ENCODE measurements at regions not wholly inside any gene's neighbourhood (a gene's known extent, or its start where the extent isn't known, plus 50 kb on each side); places are given as distances from the start of the nearest gene placed in this dataset.

DNA sequence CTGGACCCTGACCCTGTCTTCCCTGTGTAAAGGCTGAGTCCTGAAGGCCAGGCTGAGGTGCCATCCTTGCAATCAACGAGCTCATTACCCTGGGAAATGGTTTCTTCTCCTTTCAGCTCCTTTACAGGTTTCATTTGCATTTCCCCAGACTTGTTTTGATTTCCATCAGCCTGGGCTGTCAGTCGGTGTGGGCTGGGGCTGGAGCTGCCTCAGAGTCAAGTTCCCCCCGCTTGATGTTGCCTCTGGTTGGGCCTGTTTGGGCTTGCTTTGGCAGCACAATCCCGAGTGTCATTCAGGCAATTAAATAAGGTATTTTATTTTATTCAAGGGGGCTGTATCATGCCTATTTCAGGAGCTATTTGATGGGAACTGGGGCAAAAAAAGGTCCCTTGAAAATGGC is 424.9 kb downstream of the INSC start:
- DNase-seq (ENCODE audit: low spot score) = no peak

DNA sequence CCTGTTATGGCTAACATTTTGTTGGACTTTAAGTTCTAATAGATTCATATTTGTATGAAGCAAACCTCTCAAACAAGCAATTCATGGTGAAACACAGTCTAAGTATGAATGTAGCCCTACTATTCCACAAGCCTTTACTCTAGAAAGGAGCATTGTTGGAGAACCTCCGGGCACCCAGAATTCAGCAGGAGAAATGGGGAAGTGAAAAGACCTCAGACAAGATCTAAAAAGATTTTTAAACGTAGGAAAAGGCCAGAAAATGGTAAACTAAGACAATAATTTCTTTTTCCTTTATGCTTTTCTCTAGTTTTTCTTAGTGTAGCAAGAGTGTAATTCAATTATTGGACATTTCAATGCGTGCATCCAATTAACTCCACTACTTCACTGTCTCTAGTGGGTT is 426.4 kb downstream of the INSC start:
- DNase-seq (ENCODE audit: low spot score) = no peak

DNA sequence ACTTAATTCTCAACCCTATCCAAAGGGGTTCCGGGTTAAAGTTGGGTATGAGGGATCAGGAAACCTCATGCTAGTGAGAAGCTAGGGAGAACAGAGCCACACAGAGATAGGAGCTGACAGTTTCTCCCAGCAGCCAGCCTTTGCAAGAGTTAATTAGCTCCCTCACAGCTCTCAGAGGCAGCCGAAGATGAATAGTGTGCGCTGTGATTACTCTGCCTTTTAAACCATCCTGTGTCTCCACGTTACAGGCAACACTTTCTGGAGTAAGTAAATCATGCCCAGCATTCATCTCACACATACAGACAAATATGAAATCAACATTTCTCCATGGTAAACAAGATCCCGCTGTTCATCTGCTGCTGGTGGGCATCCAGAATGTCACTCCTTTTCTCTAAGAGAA is 429.6 kb downstream of the INSC start:
- no peak for DNase-seq (ENCODE audit: low spot score)

DNA sequence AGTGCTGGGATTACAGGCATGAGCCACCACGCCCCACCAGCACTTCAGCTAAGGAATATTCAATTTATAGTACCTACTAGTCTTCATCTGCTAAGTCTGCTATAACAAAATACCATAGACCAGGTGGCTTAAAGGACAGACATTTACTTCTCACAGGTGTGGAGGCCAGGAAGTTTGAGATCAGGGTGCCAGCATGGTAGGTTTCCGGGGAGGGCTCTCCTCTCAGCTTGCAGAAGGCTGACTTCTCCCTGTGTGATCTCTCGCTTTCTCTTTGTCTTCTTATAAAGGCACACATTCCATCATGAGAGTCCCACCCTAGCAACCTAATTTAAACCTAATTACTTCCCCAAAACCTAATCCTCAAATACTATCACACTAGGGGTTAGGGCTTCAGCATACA is 433.0 kb downstream of the INSC start:
- no peak for DNase-seq (ENCODE audit: low spot score)

DNA sequence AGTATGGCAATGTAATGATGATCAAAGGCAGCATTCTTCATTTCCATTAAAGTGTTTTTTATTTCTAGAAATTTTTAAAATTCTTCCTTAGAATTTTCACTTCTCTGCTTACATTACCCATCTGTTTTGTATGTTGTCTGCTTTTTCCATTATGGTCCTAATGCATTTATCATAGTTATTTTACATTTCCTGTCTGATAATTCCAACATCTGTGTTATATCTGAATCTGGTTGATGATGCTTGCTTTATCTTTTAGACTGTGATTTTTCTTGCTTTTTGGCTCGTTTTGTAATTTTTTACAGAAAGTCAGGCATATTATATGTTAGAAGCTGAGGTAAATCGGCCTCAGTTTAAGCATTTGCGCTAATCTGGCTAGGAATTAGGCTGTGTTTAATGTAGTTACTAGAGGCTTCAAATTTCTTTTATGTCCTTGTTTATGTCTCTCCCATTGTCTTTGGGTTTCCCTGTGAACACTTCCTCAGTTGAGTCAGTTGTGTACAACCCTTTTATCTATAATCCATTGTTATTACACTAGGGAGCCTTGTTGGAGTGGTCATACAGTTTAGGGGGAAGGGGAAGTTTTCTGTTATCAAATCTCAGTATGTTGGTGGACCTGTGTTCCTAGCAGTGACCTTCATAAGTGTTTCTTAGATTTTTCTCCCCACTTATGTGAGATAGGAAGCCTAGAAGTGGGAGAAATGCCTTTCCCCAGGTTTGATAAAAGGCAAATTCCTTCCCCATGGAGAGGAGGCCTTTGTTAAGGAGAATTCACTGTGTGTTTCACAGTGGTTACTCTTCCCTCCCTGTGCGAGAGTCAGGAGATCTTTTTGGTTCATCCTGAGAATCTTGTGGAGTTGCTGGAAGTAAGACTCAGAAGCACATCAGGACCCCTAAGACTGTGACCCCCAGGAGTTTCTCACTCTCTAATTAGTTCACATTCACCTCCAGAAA is 437.5 kb downstream of the INSC start:
- no peak for DNase-seq (ENCODE audit: low spot score)

GRCh38 chr11:15555161-15555560 is 440.4 kb downstream of the INSC start:
- no peak for DNase-seq (ENCODE audit: low spot score)

DNA sequence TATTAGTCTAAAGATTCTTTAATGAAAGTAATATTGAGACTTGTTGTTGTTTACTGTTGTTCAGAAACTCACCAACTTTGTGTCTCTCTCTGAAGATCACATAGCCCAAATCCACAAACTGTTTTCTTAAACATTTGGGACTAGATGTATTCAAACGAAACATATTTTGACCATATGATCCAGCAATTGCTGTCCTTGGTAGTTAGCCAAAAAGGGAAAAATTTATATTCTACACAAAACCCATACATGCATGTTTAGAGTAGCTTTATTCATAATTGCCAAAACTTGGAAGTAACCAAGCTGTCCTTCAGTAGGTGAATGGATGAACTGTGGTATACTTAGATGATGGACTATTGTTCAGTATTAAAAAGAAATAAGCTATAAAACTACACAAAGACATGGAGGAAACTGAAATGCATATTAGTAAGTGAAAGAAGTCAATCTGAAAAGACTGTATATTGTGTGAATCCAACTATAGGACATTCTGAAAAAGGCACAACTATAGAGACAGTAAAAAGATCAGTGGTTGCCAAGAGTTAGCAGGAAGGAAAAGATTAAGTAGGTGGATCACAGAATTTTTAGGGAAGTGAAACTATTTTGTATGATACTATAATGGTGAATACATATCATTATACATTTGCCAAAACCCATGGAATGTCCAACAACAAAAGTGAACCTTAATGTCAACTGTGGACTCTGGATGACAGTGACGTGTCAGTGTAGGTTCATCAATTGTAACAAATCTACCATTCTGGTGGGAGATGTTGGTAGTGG is 442.9 kb downstream of the INSC start:
- no peak for DNase-seq (ENCODE audit: low spot score)

DNA sequence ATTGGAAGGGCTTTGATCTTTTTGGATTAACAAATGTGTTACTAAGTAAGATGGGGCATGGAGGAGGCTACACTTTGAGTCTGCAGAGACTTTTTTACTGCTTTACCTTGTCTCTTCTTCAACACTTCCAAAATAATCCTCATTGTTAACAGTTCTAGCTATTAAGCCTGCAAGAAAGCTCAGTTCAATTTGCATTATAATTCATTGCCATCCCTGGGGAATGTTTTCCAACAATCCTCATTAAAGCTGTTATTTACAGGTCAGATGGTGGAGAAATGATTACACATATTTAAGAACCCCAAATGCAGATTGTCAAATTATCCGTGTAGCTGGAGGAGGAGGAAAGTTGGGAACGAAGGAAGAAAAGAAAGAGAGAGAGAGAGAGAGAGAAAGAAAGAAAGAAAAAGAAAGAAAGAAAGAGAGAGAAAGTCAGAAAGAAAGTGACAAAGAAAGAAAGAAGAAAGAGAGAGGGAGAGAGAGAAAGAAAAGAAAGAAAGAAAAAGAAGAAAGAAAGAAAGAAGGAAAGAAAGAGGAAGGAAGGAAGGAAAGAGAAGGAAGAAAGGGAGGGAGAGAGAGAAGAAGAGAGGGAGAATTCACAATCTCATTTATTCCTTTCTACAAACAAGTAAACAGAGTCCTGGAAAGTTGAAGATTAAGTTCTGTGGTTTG is 443.9 kb downstream of the INSC start:
- DNase-seq (ENCODE audit: low spot score) = no peak

DNA sequence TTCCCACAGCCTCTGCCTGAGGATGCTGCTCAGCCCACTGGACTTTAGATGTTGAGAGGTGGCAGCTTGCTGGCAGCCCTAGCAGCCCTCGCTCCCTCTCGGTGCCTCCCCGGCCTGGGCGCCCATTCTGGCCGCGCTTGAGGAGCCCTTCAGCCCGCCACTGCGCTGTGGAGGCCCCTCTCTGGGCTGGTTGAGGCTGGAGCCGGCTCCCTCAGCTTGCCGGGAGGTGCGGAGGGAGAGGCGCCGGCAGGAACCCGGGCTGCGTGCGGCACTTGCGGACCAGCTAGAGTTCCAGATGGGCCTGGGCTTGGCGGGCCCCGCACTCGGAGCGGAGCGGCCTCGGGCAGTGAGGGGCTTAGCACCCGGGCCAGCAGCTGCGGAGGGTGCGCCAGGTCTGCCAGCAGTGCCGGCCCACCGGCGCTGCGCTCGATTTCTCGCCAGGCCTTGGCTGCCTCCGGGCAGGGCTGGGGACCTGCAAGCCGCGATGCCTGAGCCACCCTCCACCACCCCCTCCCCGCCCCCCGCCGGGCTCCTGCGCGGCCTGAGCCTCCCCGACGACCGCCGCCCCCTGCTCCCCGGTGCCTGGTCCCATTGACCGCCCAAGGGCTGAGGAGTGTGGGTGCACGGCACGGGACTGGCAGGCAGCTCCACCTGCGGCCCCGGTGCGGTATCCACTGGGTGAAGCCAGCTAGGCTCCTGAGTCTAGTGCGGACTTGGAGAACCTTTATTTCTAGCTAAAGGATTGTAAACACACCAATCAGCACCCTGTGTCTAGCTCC is 446.2 kb downstream of the INSC start:
- DNase-seq (ENCODE audit: low spot score) = no peak

- no peak for DNase-seq (ENCODE audit: low spot score)
Measured at GRCh38 chr11:15562230-15562629, 447.5 kb downstream of the INSC start.

GRCh38 chr11:15563054-15563453 is 448.3 kb downstream of the INSC start:
- no peak for DNase-seq (ENCODE audit: low spot score)

DNA sequence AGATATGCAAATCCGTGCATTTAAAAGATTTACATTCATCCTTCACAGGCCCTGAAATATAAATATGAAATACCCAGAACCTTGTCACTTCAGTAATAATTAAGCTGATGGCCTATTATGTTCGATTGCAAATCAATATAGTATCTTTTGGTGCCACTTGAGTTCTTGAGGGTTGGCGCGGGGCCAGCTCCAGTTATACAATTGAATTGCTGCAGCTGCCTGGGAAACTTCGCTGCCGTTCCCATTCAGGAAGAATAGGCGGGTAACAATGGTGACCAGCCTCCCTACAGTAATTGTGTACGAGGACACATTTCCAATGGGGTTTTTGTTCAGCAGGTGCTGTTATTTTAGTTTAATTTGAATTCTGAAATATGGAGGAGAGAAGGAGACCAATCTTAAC is 451.2 kb downstream of the INSC start:
- DNase-seq (ENCODE audit: low spot score) = no peak

GRCh38 chr11:15568440-15568839 is 453.7 kb downstream of the INSC start:
- no peak for DNase-seq (ENCODE audit: low spot score)

DNA sequence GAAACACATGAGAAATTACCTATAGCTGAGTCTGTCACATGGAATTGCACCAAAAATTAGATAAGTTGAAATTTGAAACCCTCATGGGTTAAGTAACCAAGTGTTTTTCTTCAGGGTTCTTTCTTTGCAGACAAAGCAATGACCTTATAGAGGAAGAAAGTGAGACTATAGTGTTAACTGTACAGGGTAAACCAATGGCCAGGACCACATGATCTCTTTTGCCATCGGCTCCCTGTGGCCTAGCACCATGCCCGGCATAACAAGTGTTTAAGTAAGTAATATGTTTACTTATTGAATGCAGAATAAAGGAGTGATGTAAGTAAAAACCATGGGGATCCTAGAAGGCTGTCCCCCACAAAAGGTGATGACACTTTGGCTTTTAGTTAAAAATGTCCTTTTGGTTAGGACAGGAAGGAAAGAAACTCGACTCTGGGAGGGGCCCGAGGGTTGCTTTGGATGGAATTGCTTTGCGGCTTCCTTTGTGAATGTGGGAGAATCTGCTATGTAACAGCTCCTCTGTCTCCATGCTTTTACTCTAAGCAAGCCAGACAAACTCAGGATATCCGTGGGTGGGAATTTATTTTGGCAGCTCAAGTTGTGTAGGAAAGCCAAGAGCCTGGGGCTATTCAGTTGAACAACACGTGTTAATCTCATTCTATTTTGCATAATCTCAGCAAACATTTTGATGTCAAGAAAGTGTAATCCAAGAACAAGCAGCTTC is 454.7 kb downstream of the INSC start:
- DNase-seq (ENCODE audit: low spot score) = no peak

- no peak for DNase-seq (ENCODE audit: low spot score)
Measured at GRCh38 chr11:15575409-15575808, 460.7 kb downstream of the INSC start.

DNA sequence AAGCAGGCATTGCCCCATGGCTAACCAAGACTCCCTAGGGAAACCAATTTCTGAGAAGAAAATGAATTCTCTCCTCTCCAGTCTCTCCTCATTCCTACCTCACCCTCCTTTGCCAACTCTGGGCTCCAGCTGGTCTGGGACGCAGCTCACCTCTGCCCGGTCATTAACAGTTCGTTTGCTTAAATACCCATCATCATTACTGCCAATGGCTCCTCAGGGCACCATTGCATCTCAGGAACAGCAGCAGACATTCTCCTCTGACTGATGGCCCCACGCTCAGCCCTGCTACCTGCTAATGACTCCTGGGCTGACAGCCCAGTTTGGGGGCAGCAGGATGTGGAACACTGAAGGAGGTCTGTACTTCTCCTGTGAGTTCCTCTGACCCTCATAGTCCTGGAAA is 462.0 kb downstream of the INSC start:
- DNase-seq (ENCODE audit: low spot score) = no peak

DNA sequence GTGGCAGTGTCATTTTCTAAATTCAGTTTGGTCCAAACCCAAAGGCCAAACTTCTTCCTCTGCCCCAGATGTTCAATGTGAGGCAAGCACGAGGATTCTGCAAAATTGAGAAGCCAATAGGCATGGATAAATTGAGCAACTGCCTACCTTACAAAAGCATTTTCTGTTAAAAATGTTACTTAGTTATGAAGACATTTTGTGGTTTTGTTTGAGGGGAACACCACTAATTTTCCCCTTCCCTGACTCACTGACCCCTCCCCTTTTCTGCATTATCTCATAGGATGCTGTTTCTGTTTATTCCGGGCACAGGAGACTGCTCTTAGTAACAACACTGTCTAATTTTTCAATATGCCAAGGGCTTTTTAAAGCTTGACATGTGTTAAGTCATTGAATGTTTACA is 462.8 kb downstream of the INSC start:
- no peak for DNase-seq (ENCODE audit: low spot score)

- no peak for DNase-seq (ENCODE audit: low spot score)
Measured at GRCh38 chr11:15579287-15580001, 464.7 kb downstream of the INSC start.

DNA sequence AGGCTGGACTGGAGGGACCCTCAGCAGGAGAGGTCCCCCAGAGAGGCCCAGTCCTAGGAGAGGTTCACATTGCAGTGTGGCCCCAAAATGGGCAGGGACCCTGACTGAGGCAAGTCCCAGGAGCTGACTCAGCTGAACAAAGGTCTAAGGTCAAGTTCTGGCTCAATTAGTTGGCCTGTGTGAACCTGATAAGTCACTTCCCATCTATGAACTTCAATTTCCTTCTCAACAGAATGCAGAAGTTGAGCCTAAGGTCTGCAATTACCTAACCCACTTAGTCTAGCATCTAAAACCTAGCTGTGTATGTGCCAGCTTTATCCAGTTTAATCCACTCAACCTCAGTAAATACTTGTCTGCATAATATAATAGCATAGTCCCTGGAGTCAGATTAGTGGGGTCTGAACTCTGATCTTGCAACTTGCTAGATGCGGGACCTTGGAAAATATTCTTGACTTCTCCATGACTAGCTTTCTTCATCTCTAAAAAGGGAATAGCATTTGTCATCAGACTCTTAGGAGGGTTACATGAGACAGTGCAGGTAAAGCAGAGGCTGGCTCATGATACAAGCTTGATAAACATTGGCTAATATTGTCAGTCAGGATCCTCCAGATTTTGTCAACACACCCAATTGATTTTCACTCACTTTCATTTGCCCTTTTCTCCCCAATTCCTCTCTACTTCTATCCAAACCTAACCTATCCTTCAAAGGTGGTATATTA is 465.5 kb downstream of the INSC start:
- no peak for DNase-seq (ENCODE audit: low spot score)

GRCh38 chr11:15580775-15581095 is 466.0 kb downstream of the INSC start:
- no peak for DNase-seq (ENCODE audit: low spot score)

All from hematopoietic multipotent progenitor cell treated with erythropoietin and hydrocortisone succinate and interleukin-3 and kit ligand, for 17 days (in vitro differentiated cells).